Breast epithelium (tissue), 4 donors: ENCODE measurements at regions not wholly inside any gene's neighbourhood (a gene's known extent, or its start where the extent isn't known, plus 50 kb on each side); places are given as distances from the start of the nearest gene placed in this dataset.

ENCODE experiments used
- DNase-seq, 2 donors: peaks; one replicate each; pipeline ENCODE4 v3.0.0-alpha.2; 2019; ENCODE audit warnings: low spot score in 2 of 2
- H3K27ac ChIP-seq, 2 donors: fragments of 200-600 bp; sonication (generic) in 1 of 2; one replicate each; pipeline ENCODE4 v1.5.1; 2016 to 2019; ENCODE audit warnings: mild to moderate bottlenecking in 1 of 2
- H3K27me3 ChIP-seq, 2 donors: fragments of 200-600 bp; sonication (generic) in 1 of 2; one replicate each; pipeline versions ENCODE4 v1.5.1 to v1.6.0; 2017 to 2019; ENCODE audit warnings: control low read depth in 1 of 2, mild to moderate bottlenecking in 1 of 2
- H3K36me3 ChIP-seq: fragments of 200-600 bp; one replicate; pipeline ENCODE4 v1.5.1; 2019
- H3K4me1 ChIP-seq, 2 donors: fragments of 200-600 bp; sonication (generic); one replicate each; pipeline ENCODE4 v1.5.1; 2016 to 2019; ENCODE audit warnings: control low read depth in 1 of 2
- H3K4me3 ChIP-seq, 3 donors: fragments of 200-600 bp; sonication (generic); 1 replicate in 2 of 3; 2 replicates in 1 of 3; pipeline ENCODE4 v1.5.1; 2016 to 2019; ENCODE audit warnings: mild to moderate bottlenecking in 3 of 3, moderate library complexity in 2 of 3
- H3K9me3 ChIP-seq, 2 donors: fragments of 200-600 bp; sonication (generic) in 1 of 2; one replicate each; pipeline ENCODE4 v1.5.1; 2016 to 2019; ENCODE audit warnings: control low read depth in 1 of 2
- CTCF ChIP-seq, 3 donors: fragments of 450-650 bp; IDR thresholded peaks; one replicate each; pipeline ENCODE4 v1.5.1; 2016 to 2017; ENCODE audit warnings: antibody characterized with exemption in 3 of 3, mild to moderate bottlenecking in 3 of 3, moderate library complexity in 3 of 3
- POLR2A ChIP-seq: fragments of 450-650 bp; IDR thresholded peaks from one replicate; pipeline ENCODE4 v1.6.1; 2016; ENCODE audit warnings: antibody characterized with exemption, mild to moderate bottlenecking, moderate library complexity
- POLR2AphosphoS5 ChIP-seq, 3 donors: sonication (generic); formaldehyde crosslinking; IDR thresholded peaks; one replicate each; pipeline ENCODE4 v1.6.1; 2017; ENCODE audit warnings: antibody characterized with exemption in 3 of 3
- intact Hi-C: fragments of 100-400 bp; cut with DNase I; formaldehyde crosslinking; loops from one replicate; pipeline ENCODE4 v1.15.1; 2023; ENCODE audit warnings: low total_unique reads

GRCh38 chr6:77205936-77206335, 257.4 kb downstream of the HTR1B start:
- intact Hi-C loops = no loop called here
- no peak for TF ChIP-seq POLR2A
- no peak for TF ChIP-seq CTCF (IDR thresholded peaks at IDR 0.05)
- TF ChIP-seq POLR2AphosphoS5 (IDR thresholded peaks at IDR 0.05) = no peak

GRCh38 chr6:77204555-77204954, 258.7 kb downstream of the HTR1B start:
- no peak for DNase-seq
- Histone ChIP-seq H3K4me1 (no peaks in the 10 kb centered on the region), H3K27me3 (no peaks in the 10 kb centered on the region), H3K27ac (no peak overlapping the region), H3K9me3 (no peaks in the 10 kb centered on the region), H3K4me3 (no peak overlapping the region), H3K36me3 (no peaks in the 10 kb centered on the region)
- TF ChIP-seq POLR2A (no peak), CTCF (IDR thresholded peaks at IDR 0.05) (no peak), POLR2AphosphoS5 (IDR thresholded peaks at IDR 0.05) (no peak)
- intact Hi-C loops = no loop called here

More at GRCh38 chr6:77205936-77206335, 257.4 kb downstream of the HTR1B start:
- Histone ChIP-seq H3K27ac (no peak overlapping the region), H3K4me1 (no peaks in the 10 kb centered on the region), H3K4me3 (no peak overlapping the region), H3K36me3 (no peaks in the 10 kb centered on the region), H3K9me3 (no peaks in the 10 kb centered on the region), H3K27me3 (no peaks in the 10 kb centered on the region)
- no peak for DNase-seq

GRCh38 chr6:77183447-77183846, 279.8 kb downstream of the HTR1B start:
- no peaks in the 10 kb centered on the region for H3K4me1 ChIP-seq
- TF ChIP-seq CTCF (IDR thresholded peaks at IDR 0.05) = no peak
- TF ChIP-seq POLR2A = no peak
- no peak for TF ChIP-seq POLR2AphosphoS5 (IDR thresholded peaks at IDR 0.05)
- intact Hi-C loops = no loop called here
- H3K27me3 ChIP-seq = no peaks in the 10 kb centered on the region
- no peaks in the 10 kb centered on the region for H3K36me3 ChIP-seq
- peaks cover 0 to 12% of the 10 kb centered on the region in 2 donors for H3K9me3 ChIP-seq
- H3K27ac ChIP-seq = no peak overlapping the region
- H3K4me3 ChIP-seq = no peak overlapping the region
- DNase-seq = no peak

- Histone ChIP-seq H3K27me3 (no peaks in the 10 kb centered on the region), H3K4me1 (no peaks in the 10 kb centered on the region), H3K4me3 (no peak overlapping the region), H3K36me3 (no peaks in the 10 kb centered on the region), H3K27ac (no peak overlapping the region), H3K9me3 (peaks cover 0 to 7% of the 10 kb centered on the region in 2 donors)
- intact Hi-C loops = no loop called here
- DNase-seq = no peak
- no peak for TF ChIP-seq POLR2A
- no peak for TF ChIP-seq CTCF (IDR thresholded peaks at IDR 0.05)
- no peak for TF ChIP-seq POLR2AphosphoS5 (IDR thresholded peaks at IDR 0.05)
Observed at GRCh38 chr6:77181749-77182148, 281.5 kb downstream of the HTR1B start.

- H3K4me3 ChIP-seq = no peak overlapping the region
- no peaks in the 10 kb centered on the region for H3K27me3 ChIP-seq
- H3K36me3 ChIP-seq = no peaks in the 10 kb centered on the region
- no peak overlapping the region for H3K27ac ChIP-seq
- H3K9me3 ChIP-seq = peaks cover 0 to 7% of the 10 kb centered on the region in 2 donors
- TF ChIP-seq POLR2AphosphoS5 (IDR thresholded peaks at IDR 0.05) (no peak), CTCF (IDR thresholded peaks at IDR 0.05) (no peak), POLR2A (no peak)
- no peaks in the 10 kb centered on the region for H3K4me1 ChIP-seq
- intact Hi-C loops = no loop called here
- DNase-seq = no peak
Observed at GRCh38 chr6:77180326-77180725, 283.0 kb downstream of the HTR1B start.
